Astrocyte (in vitro differentiated cells and primary cell): ENCODE measurements at regions not wholly inside any gene's neighbourhood (a gene's known extent, or its start where the extent isn't known, plus 50 kb on each side); places are given as distances from the start of the nearest gene placed in this dataset.

ENCODE experiments used
- CTCF ChIP-seq: IDR thresholded peaks from 2 replicates; pipeline ENCODE4 v1.5.1; 2011; ENCODE audit warnings: low read depth, mild to moderate bottlenecking, inconsistent platforms, low read length, moderate library complexity; ENCODE audit not compliant: insufficient read depth
- EZH2 ChIP-seq: IDR thresholded peaks from 2 replicates; pipeline ENCODE4 v1.6.1; 2012; ENCODE audit warnings: mild to moderate bottlenecking, low read length, inconsistent platforms; ENCODE audit not compliant: insufficient read depth

- TF ChIP-seq CTCF (no peak), EZH2 (no peak)
These were observed 238.6 kb upstream of the CRY1 start for GRCh38 chr12:107331912-107332311.
